HG02623 (cell line): ENCODE measurements at regions not wholly inside any gene's neighbourhood (a gene's known extent, or its start where the extent isn't known, plus 50 kb on each side); places are given as distances from the start of the nearest gene placed in this dataset.
"Not testable (repeated sequence)": the region's sequence is repeated elsewhere in the genome, so short reads cannot be mapped to it uniquely, and the experiment has no call there.

Experiments used
- ATAC-seq: cut with Tn5 transposase; IDR thresholded peaks from one replicate; pipeline ENCODE4 v1.9.1; 2021; ENCODE audit warnings: moderate library complexity; ENCODE audit not compliant: unreplicated experiment

GRCh38 chr4:156419080-156419685 lies 465.5 kb upstream of the CTSO start:
- no peak for ATAC-seq

DNA sequence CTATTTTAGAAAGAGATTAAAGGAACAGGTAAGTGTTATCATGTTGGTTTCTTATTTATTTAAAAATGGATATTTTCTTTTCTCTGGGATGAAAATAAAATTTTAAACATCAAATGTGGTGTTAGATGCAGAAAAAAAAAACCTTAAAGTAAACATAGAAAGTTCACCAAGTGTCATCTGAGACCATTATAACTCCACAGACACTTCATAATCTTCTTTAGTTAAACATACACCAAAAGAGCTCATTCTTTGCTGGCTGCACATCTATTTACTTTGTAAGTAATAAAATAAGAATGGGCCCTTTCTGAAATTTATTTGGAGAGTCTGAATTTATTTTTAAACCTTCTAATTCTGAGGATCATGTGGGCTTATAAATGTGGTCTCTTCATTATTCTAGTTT lies 460.7 kb upstream of the CTSO start:
- ATAC-seq = no peak

DNA sequence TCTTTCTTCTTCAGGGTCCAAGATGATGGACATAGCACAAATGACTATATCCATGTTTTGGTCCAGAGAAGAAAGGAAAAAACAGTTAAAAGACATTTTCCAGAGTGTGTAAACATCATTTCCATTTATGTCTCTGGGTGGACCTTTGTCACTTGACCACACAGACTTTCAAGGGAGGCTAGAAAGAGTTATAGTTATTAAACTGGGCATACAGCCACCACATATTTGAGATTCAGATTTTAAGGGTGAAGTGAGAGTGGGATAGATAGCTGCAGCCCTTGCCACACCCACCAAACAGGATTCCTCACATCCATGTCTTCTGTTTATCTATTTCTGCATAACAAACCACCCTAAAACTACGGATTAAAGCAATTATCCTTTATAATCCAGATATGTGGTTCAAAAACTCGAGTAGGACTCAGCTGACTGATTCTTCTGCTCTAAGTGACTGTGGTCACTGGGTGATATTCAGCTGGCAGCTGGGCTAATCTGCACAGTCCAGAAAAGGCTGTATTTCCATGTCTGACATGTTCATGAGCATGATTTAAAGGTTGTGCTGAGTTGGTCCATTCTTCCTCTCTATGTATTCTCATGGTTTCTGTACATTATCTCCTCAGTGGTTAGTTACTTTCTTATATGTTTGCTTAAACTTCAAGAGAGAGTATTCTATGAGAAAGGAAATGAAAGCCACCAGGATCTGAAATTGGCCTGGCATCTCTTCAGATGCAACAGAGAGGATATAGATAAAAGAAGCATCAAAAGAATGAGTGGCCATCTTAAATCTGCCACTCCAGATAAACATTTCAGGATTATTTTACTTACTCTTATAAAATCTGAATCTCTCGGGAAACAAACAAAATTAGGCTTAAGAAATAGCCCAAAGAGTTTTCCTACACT lies 459.8 kb upstream of the CTSO start:
- no peak for ATAC-seq

GRCh38 chr4:156411531-156411930 lies 457.9 kb upstream of the CTSO start:
- no peak for ATAC-seq

DNA sequence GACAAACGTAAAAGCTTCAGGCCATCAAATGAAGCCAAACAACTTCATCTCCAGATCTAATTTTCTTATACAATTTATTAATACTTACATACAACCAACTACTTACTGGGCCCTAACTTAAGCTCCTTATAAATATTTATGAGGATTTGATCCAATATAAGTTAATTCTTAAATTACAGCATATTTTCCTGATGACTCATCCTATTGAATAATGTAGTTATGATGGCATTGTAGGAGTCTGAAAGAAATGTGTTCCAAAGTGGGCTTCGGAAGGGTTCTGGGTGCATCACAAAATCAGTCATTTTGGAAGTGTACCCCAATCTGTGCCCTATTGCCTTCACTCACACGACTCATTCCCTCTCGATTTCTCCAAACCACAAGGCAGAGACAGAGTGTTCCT lies 455.1 kb upstream of the CTSO start:
- no peak for ATAC-seq

- ATAC-seq = no peak
Observed at GRCh38 chr4:156401371-156401770, 447.7 kb upstream of the CTSO start.

- ATAC-seq = no peak
Observed at GRCh38 chr4:156396534-156396933, 442.9 kb upstream of the CTSO start.

DNA sequence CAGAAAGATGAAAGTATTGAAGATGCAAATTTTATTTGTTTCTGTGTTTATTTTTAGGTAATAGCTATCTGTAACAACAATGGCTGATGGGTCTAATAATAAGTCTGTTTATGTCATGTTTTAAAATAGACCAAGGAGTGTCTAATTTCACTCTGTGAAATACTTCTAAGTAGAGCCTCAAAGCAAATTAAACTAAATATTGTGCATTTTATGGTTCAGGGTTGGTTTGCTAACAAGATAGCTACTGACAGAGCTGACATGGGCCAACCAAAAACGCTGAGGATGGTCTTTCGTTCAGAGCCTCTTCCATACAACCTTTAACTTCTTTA lies 437.6 kb upstream of the CTSO start:
- ATAC-seq = no peak

DNA sequence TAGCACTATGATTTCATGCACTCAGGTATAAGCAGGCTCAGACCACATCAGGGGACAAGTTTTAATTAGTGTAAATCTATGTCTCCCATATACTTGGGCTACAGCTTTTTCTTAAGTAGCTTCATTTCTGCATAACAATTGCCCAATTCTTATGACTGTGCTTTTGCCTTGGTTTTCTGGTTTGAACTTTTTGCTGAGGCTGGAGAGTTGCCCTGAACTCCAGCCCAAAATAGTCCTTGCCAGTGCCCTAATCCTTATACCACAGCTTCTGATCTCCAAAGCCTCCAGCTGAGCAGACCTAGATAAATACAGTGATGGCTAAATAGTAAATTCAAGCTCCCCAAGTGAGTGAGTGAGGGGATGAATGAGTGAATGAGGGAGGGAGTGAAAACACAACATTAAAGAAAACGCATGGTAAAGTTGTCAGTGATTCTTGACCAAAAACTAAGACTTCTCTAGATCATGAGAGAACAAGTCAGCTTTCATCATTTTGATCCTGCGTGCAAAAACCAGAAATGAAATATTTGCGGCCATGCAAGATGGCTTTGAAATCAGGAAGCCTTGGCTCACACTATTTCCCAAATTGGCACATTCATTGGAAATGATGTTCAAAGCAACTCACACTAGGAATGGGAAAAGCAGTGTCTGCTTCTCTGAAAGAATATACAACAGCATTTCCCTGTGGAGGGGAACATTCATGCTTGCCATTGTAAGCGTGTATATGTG lies 437.1 kb upstream of the CTSO start:
- no peak for ATAC-seq

DNA sequence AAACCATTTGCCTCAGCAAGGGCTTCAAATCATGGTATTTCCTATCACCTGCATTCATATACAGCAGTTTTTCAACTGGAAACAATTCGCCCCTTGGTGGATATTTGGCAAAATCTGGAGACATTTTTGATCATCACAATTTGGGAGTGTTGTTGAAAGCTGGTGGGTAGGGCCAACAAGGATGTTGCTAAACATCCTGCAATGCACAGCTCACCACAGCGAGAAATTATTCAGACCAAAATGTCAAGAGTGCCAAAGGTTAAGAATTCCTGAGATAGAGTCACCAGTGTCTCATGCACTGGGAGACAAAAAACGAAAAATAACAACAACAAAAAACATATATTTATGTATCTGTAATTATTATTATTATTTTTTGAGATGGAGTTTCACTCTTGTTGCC lies 435.2 kb upstream of the CTSO start:
- ATAC-seq = no peak

DNA sequence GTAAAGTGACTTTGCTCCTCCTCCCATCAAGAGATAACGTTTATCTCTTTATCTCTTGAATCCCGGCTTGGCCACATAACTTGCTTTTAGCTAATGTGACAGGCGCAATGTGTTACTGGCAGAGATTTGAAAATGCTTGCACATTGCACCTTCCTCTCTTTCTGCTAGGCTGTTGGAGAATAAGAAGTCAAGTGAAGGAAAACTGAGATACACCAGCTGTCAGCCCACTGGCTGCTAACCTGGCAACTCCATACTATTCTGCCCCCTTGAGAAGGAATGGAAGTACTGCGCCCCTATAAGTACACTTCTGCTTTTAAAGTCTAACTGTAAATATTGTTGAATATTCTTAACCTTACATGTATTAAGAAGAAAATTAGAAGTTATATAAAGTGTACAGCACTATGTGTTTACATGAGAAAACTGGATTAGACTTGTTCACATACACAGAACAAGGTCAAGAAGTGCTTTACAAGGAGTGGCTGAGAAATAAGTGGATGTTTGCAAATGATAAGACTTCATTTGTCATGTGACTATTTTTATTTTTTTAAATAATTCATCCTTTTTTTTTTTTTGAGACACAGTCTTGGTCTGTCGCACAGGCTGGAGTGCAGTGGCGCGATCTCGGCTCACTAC lies 424.5 kb upstream of the CTSO start:
- peak; percentile 73 for ATAC-seq

DNA sequence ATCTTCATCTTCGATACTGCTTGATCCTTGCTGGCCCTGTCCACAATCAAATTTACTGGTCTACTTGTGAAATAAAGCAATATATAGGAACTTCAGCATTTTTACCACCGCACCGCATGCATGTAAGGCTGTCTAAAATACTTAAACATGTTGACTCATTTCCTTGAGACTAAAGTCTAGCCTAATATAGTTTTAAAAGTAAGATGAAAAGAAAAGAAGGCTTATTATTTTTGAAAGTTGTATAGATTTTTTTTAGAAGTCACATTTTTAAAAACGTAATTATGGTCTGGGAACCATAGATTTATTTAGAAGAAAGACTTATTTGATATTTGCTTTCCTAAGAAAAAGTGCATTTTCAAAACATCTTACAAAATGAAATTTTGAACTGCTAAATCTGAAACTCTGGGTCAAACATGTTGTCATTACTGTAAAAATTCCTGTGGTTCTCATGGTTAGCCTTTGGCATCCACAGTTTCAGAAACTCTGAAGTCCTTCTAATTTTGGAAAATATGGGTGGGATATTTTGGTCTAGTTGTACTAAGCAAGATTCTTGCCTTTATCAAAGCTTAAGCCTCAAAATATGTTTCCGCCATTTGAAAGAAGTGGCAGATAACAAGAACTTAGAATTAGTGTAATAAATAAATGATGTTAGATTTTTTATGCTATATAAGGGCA lies 423.5 kb upstream of the CTSO start:
- ATAC-seq = no peak

- ATAC-seq = no peak
Observed at GRCh38 chr4:156374894-156375293, 421.2 kb upstream of the CTSO start.

DNA sequence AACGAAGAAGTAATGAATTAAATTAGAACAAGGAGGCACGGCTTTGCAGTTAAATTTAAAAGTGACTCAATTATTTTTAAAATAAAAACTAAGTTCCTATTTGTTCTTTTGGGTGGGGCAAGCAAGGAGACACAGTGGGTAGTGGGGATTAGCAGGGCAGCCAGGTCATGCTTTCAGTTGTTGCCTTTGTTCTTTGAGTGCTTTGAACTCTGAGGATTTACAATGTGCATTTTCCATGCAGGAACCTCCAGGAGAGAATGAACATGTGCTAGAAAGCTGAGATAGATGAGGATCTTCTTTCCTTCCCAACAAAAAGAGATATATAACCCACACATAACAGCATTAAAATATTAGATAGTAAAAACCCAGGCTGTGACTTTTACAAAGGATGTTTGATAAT lies 420.4 kb upstream of the CTSO start:
- no peak for ATAC-seq

DNA sequence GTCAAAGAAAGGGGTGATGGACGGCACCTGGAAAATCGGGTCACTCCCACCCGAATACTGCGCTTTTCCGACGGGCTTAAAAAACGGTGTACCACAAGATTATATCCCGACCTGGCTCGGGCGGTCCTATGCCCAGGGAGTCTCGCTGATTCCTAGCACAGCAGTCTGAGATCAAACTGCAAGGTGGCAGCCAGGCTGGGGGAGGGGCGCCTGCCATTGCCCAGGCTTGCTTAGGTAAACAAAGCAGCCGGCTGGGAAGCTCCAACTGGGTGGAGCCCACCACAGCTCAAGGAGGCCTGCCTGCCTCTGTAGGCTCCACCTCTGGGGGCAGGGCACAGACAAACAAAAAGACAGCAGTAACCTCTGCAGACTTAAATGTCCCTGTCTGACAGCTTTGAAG lies 413.8 kb upstream of the CTSO start:
- ATAC-seq = not testable (repeated sequence)

GRCh38 chr4:156362581-156362980 lies 408.9 kb upstream of the CTSO start:
- no peak for ATAC-seq

DNA sequence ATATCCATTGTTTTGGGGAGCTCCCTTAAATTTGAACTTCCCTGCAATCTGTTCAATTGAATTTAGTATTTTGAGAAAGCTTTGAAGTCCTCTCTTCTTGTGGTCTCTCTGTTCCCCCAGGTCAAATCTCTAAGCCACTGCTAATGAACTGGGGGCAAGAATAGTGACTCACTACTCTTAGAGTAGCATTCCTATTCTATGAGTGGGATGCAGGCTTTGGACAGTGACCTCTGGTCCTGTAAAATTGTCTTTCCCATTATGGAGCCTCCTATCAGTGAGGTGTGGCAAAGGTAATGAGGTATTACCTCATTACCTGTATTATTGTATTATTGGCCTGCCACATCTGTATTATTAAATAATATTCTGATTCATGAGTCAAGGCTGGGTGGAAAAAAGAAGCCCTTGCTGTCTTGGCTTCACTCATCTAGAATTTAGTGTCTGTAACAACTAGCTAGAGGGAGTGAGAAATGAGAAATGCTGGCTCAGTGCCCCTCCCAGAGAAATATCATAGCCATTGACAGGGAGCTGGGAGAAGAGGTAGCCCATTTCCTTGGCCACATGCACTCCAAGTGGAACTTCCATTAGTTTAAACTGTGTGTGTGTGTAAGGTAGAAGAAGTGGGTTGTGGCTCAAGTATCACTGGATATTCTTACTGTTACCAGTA lies 393.9 kb upstream of the CTSO start:
- ATAC-seq = no peak

DNA sequence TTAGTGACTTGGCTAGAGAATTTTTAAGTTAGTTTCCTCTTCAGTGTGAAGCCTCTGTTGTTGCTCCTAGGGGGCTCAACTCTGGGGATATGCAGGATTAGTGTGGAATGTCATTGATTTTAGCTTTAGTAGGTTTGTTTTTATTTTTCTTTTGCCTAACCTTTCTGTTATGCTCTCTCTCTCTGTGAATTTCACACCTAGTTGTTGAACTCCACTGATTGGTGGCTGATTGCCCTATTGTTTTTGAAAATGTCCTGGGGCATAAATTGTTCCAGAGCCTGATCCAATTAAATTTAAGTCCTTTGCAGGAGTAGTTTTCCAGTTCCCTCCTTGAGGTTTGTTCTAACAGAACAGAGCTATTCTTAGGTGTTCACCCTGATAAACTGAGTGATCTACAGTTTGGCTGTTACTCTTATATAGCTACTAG lies 393.3 kb upstream of the CTSO start:
- ATAC-seq = no peak

- no peak for ATAC-seq
Observed at GRCh38 chr4:156344397-156344796, 390.7 kb upstream of the CTSO start.

DNA sequence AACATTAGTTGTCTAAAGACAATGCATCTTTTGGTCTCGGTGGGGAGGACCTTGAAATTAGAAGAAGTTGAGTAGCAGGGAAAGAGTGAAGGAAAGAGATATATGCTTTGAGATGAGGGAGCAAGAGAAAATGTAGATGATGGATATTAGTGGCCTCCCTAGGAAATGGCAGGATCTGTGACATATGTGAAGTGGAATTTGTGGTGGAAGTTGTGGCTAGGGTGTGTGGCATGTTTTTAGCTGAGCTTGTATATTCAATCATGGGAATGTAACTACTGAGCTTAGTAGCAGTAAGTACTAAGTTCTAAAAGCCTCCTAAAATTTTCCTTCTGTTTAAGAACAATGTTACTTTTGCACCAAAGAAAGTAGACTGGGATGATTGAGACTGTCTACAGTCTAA lies 382.8 kb upstream of the CTSO start:
- no peak for ATAC-seq
